RWPE1 (cell line): ENCODE measurements at regions not wholly inside any gene's neighbourhood (a gene's known extent, or its start where the extent isn't known, plus 50 kb on each side); places are given as distances from the start of the nearest gene placed in this dataset.

ENCODE experiments used
- CTCF ChIA-PET: fragments of 350-600 bp; sonication (Branson Sonifier 250); formaldehyde crosslinking; extraction: SDS; loops from one replicate; lab custom pipeline; 2021; lab: Yijun Ruan, JAX
- POLR2A ChIA-PET: fragments of 400-600 bp; formaldehyde crosslinking; extraction: SDS; loops from one replicate; lab custom pipeline; 2020; ENCODE audit warnings: antibody characterized with exemption; ENCODE audit not compliant: low non-redundant PET; lab: Yijun Ruan, JAX
- DNase-seq: peaks from one replicate; pipeline ENCODE4 v3.0.0; 2012; ENCODE audit warnings: low spot score
- H3K27ac ChIP-seq: fragments of 450-650 bp; 2 replicates; pipeline ENCODE4 v1.5.1; 2017
- CTCF ChIP-seq: fragments of 450-650 bp; conservative IDR thresholded peaks from 2 replicates; pipeline ENCODE4 v1.5.1; 2017; ENCODE audit warnings: low read depth, mild to moderate bottlenecking

GRCh38 chr17:79401704-79402674 is 208.9 kb downstream of the RBFOX3 start:
- H3K27ac ChIP-seq = no peak overlapping the region
- ChIA-PET CTCF (interaction anchor here (0.5 to 4.9 kb wide), 9 partner anchors 10 to 438 kb away, joined by 3 to 39 read pairs (median 3); no protein-coding TSS in a partner anchor), POLR2A (no interaction called here)
- TF ChIP-seq CTCF = no peak
- no peak for DNase-seq

GRCh38 chr17:79400989-79401703 is 209.7 kb downstream of the RBFOX3 start:
- ChIA-PET POLR2A (interaction anchor here (0.7 kb wide), 1 partner anchor 17 kb away, joined by 3 read pairs; no protein-coding TSS in a partner anchor), CTCF (interaction anchor here (0.5 to 4.9 kb wide), 22 partner anchors 9 to 1843 kb away, joined by 3 to 39 read pairs (median 4); no protein-coding TSS in a partner anchor)
- peak; percentile 84 for DNase-seq
- peak; percentile 97 for TF ChIP-seq CTCF
- H3K27ac ChIP-seq = no peak overlapping the region

- DNase-seq = no peak
- ChIA-PET POLR2A (no interaction called here), CTCF (interaction anchor here (0.6 kb wide), 1 partner anchor 309 kb away, joined by 3 read pairs; no protein-coding TSS in a partner anchor)
- TF ChIP-seq CTCF = no peak
- no peak overlapping the region for H3K27ac ChIP-seq
Observed at GRCh38 chr17:79399610-79400144, 211.2 kb downstream of the RBFOX3 start.

- POLR2A ChIA-PET = no interaction called here
- H3K27ac ChIP-seq = no peak overlapping the region
- CTCF ChIA-PET = no interaction called here
- DNase-seq = no peak
- no peak for TF ChIP-seq CTCF
Observed at GRCh38 chr17:79398441-79398840, 212.4 kb downstream of the RBFOX3 start.

- POLR2A ChIA-PET = no interaction called here
- no peak overlapping the region for H3K27ac ChIP-seq
- CTCF ChIA-PET = interaction anchor here (0.6 to 1.8 kb wide), 4 partner anchors 8 to 1902 kb away, joined by 3 to 7 read pairs (median 4); no protein-coding TSS in a partner anchor
- no peak for DNase-seq
- TF ChIP-seq CTCF = no peak
Observed at GRCh38 chr17:79396696-79397095, 214.2 kb downstream of the RBFOX3 start.

- no peak for TF ChIP-seq CTCF
- DNase-seq = no peak
- no peak overlapping the region for H3K27ac ChIP-seq
- CTCF ChIA-PET = interaction anchor here (0.6 kb wide), 1 partner anchor 331 kb away, joined by 3 read pairs; no protein-coding TSS in a partner anchor
- POLR2A ChIA-PET = no interaction called here
Observed at GRCh38 chr17:79395545-79395944, 215.3 kb downstream of the RBFOX3 start.
